WTC11 (cell line): ENCODE measurements at regions not wholly inside any gene's neighbourhood (a gene's known extent, or its start where the extent isn't known, plus 50 kb on each side); places are given as distances from the start of the nearest gene placed in this dataset.

Source experiments
- ATAC-seq: fragments of 200-7000 bp; cut with Tn5 transposase; 2 replicates; pipeline ENCODE4 v1.10.0; 2021; ENCODE audit warnings: mild to moderate bottlenecking, moderate library complexity
- CTCF ChIA-PET: fragments of 300-600 bp; sonication (Branson Sonifier 250); formaldehyde crosslinking; loops from one replicate; lab custom pipeline; 2021; ENCODE audit warnings: antibody characterized with exemption; lab: Charles Lee
- POLR2A ChIA-PET: fragments of 350-600 bp; sonication (Branson Sonifier 250); formaldehyde crosslinking; loops from one replicate; lab custom pipeline; 2021; ENCODE audit warnings: antibody characterized with exemption; lab: Charles Lee
- DNase-seq: peaks from one replicate; pipeline ENCODE4 v3.0.0; 2021; ENCODE audit warnings: low spot score
- H3K27ac Mint-ChIP-seq: 2 replicates; pipeline ENCODE4 v1.8.0; 2021; ENCODE audit warnings: mixed read lengths
- H3K27me3 Mint-ChIP-seq: 2 replicates; pipeline ENCODE4 v1.8.0; 2021; ENCODE audit warnings: low read depth, mild to moderate bottlenecking, moderate library complexity, mixed read lengths
- H3K36me3 Mint-ChIP-seq: 2 replicates; pipeline ENCODE4 v1.8.0; 2021; ENCODE audit warnings: mixed read lengths
- H3K4me1 Mint-ChIP-seq: 2 replicates; pipeline ENCODE4 v1.8.0; 2022; ENCODE audit warnings: mixed read lengths
- H3K4me3 Mint-ChIP-seq: 2 replicates; pipeline ENCODE4 v1.8.0; 2021; ENCODE audit warnings: mild to moderate bottlenecking, moderate library complexity, mixed read lengths
- H3K9me3 Mint-ChIP-seq: 2 replicates; pipeline ENCODE4 v1.8.0; 2021; ENCODE audit warnings: mixed read lengths
- CBFB ChIP-seq: sonication (generic); formaldehyde crosslinking; IDR thresholded peaks from 2 replicates; pipeline ENCODE4 v1.8.1; 2022; ENCODE audit warnings: mild to moderate bottlenecking, low read depth, missing genetic modification reagents
- ESRRA ChIP-seq: sonication (generic); formaldehyde crosslinking; IDR thresholded peaks from 2 replicates; pipeline ENCODE4 v1.8.1; 2022; ENCODE audit warnings: mild to moderate bottlenecking, missing genetic modification reagents, borderline replicate concordance
- FOXJ3 ChIP-seq: sonication (generic); formaldehyde crosslinking; IDR thresholded peaks from 2 replicates; pipeline ENCODE4 v1.9.0; 2021; ENCODE audit warnings: missing genetic modification reagents, mild to moderate bottlenecking, borderline replicate concordance
- FOXK1 ChIP-seq: sonication (generic); formaldehyde crosslinking; IDR thresholded peaks from 2 replicates; pipeline ENCODE4 v1.8.0; 2022; ENCODE audit warnings: mild to moderate bottlenecking, moderate library complexity, missing genetic modification reagents
- FOXP1 ChIP-seq: sonication (generic); formaldehyde crosslinking; IDR thresholded peaks from 2 replicates; pipeline ENCODE4 v1.8.0; 2022; ENCODE audit warnings: missing genetic modification reagents, mild to moderate bottlenecking, moderate library complexity, borderline replicate concordance
- HMGA2 ChIP-seq: fragments of 250-450 bp; sonication (Bioruptor Pico); IDR thresholded peaks from 2 replicates; pipeline ENCODE4 v1.4.0; 2021; ENCODE audit warnings: mild to moderate bottlenecking, moderate library complexity
- IRF2 ChIP-seq: sonication (generic); formaldehyde crosslinking; IDR thresholded peaks from 2 replicates; pipeline ENCODE4 v1.8.0; 2022; ENCODE audit warnings: low read depth, missing genetic modification reagents, borderline replicate concordance
- JAZF1 ChIP-seq: fragments of 250-450 bp; sonication (Bioruptor Pico); IDR thresholded peaks from 2 replicates; pipeline ENCODE4 v1.9.0; 2021; ENCODE audit warnings: moderate library complexity, mild to moderate bottlenecking, inconsistent platforms
- NFYB ChIP-seq: sonication (generic); formaldehyde crosslinking; conservative IDR thresholded peaks from 2 replicates; pipeline ENCODE4 v1.8.0; 2022; ENCODE audit warnings: low read depth, missing genetic modification reagents
- NR3C1 ChIP-seq: sonication (generic); formaldehyde crosslinking; conservative IDR thresholded peaks from 2 replicates; pipeline ENCODE4 v1.8.1; 2023; ENCODE audit warnings: low read depth, mild to moderate bottlenecking, missing genetic modification reagents
- TCF7 ChIP-seq: sonication (generic); formaldehyde crosslinking; IDR thresholded peaks from 2 replicates; pipeline ENCODE4 v1.8.0; 2022; ENCODE audit warnings: mild to moderate bottlenecking, low read depth, missing genetic modification reagents, moderate library complexity
- TEAD4 ChIP-seq: sonication (generic); formaldehyde crosslinking; IDR thresholded peaks from 2 replicates; pipeline ENCODE4 v1.8.0; 2022; ENCODE audit warnings: mild to moderate bottlenecking, missing genetic modification reagents
- TP53 ChIP-seq: sonication (generic); formaldehyde crosslinking; IDR thresholded peaks from 2 replicates; pipeline ENCODE4 v1.8.1; 2023; ENCODE audit warnings: mild to moderate bottlenecking, missing genetic modification reagents
- ZNF121 ChIP-seq: sonication (generic); formaldehyde crosslinking; IDR thresholded peaks from 2 replicates; pipeline ENCODE4 v1.8.0; 2023; ENCODE audit warnings: missing genetic modification reagents
- ZNF219 ChIP-seq: sonication (generic); formaldehyde crosslinking; IDR thresholded peaks from 2 replicates; pipeline ENCODE4 v1.8.0; 2023; ENCODE audit warnings: missing genetic modification reagents, mild to moderate bottlenecking, borderline replicate concordance
- ZNF232 ChIP-seq: sonication (generic); formaldehyde crosslinking; IDR thresholded peaks from 2 replicates; pipeline ENCODE4 v1.8.0; 2022; ENCODE audit warnings: mild to moderate bottlenecking, missing genetic modification reagents
- ZNF396 ChIP-seq: fragments of 250-450 bp; sonication (Bioruptor Pico); IDR thresholded peaks from 2 replicates; pipeline ENCODE4 v1.8.0; 2021; ENCODE audit warnings: mild to moderate bottlenecking, moderate library complexity, borderline replicate concordance
- ZNF416 ChIP-seq: fragments of 250-450 bp; sonication (Bioruptor Pico); IDR thresholded peaks from 2 replicates; pipeline ENCODE4 v1.9.0; 2021; ENCODE audit warnings: mild to moderate bottlenecking, inconsistent platforms
- ZNF423 ChIP-seq: fragments of 250-450 bp; sonication (Bioruptor Pico); IDR thresholded peaks from 2 replicates; pipeline ENCODE4 v2.1.2; 2022; ENCODE audit warnings: mild to moderate bottlenecking, moderate library complexity
- TF ChIP-seq, protein P1 (sequence below): fragments of 250-450 bp; sonication (Bioruptor Pico); IDR thresholded peaks from 2 replicates; pipeline ENCODE4 v1.9.0; 2021; ENCODE audit warnings: moderate library complexity, mild to moderate bottlenecking, inconsistent platforms, borderline replicate concordance
- TF ChIP-seq, protein P2 (sequence below): sonication (generic); formaldehyde crosslinking; IDR thresholded peaks from 2 replicates; pipeline ENCODE4 v1.8.1; 2023; ENCODE audit warnings: mild to moderate bottlenecking, missing genetic modification reagents, moderate library complexity
- TF ChIP-seq, protein P3 (sequence below): sonication (generic); formaldehyde crosslinking; IDR thresholded peaks from 2 replicates; pipeline ENCODE4 v1.8.0; 2022; ENCODE audit warnings: mild to moderate bottlenecking, missing genetic modification reagents
- TF ChIP-seq, protein P4 (sequence below): fragments of 200-600 bp; IDR thresholded peaks from 2 replicates; pipeline ENCODE4 v1.8.0; 2022; ENCODE audit warnings: antibody characterized with exemption
- TF ChIP-seq, protein P5 (sequence below): sonication (generic); formaldehyde crosslinking; IDR thresholded peaks from 2 replicates; pipeline ENCODE4 v1.8.1; 2023; ENCODE audit warnings: mild to moderate bottlenecking, missing genetic modification reagents
- TF ChIP-seq, protein P6 (sequence below): sonication (generic); formaldehyde crosslinking; IDR thresholded peaks from 2 replicates; pipeline ENCODE4 v1.8.0; 2023; ENCODE audit warnings: mild to moderate bottlenecking, missing genetic modification reagents
- TF ChIP-seq, protein P7 (sequence below): fragments of 250-450 bp; sonication (Bioruptor Pico); IDR thresholded peaks from 2 replicates; pipeline ENCODE4 v1.9.0; 2021; ENCODE audit warnings: mild to moderate bottlenecking

DNA sequence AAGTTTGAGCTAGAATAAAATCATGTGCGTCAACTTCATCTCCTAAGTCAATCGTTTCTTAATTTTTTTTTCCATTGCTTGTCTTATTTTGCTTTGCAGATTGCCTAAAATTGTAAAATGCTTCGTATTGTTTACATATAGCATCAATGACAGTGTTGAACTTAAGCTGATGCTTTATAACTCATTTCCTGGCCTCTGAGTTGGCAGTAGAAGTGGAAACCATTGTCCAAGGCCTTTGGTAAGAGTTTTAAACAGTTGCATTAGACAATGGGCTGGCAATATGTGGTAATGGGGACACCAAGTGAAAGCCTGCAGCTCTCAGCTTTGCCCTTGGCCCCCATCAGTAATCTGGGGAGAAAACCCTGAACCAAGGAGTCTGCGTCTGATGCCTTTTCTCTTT is 154.8 kb upstream of the GAS1 start:
- TF ChIP-seq ZNF219 (CRISPR knock-in tag) (no peak), HMGA2 (CRISPR knock-in tag) (no peak), ZNF121 (CRISPR knock-in tag) (no peak), CBFB (CRISPR knock-in tag) (no peak), JAZF1 (CRISPR knock-in tag) (no peak), FOXK1 (CRISPR knock-in tag) (no peak), IRF2 (CRISPR knock-in tag) (no peak), NFYB (CRISPR knock-in tag) (no peak), ZNF416 (no peak), TEAD4 (CRISPR knock-in tag) (no peak), ZNF396 (no peak), ZNF232 (no peak)
- TF ChIP-seq, protein P1, sequence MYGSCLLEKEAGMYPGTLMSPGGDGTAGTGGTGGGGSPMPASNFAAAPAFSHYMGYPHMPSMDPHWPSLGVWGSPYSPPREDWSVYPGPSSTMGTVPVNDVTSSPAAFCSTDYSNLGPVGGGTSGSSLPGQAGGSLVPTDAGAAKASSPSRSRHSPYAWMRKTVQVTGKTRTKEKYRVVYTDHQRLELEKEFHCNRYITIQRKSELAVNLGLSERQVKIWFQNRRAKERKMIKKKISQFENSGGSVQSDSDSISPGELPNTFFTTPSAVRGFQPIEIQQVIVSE (CRISPR knock-in tag) = no peak
- TF ChIP-seq, protein P2, sequence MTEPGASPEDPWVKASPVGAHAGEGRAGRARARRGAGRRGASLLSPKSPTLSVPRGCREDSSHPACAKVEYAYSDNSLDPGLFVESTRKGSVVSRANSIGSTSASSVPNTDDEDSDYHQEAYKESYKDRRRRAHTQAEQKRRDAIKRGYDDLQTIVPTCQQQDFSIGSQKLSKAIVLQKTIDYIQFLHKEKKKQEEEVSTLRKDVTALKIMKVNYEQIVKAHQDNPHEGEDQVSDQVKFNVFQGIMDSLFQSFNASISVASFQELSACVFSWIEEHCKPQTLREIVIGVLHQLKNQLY (CRISPR knock-in tag) = no peak
- TF ChIP-seq, protein P3, sequence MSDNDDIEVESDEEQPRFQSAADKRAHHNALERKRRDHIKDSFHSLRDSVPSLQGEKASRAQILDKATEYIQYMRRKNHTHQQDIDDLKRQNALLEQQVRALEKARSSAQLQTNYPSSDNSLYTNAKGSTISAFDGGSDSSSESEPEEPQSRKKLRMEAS (CRISPR knock-in tag) = no peak
- TF ChIP-seq, protein P4, sequence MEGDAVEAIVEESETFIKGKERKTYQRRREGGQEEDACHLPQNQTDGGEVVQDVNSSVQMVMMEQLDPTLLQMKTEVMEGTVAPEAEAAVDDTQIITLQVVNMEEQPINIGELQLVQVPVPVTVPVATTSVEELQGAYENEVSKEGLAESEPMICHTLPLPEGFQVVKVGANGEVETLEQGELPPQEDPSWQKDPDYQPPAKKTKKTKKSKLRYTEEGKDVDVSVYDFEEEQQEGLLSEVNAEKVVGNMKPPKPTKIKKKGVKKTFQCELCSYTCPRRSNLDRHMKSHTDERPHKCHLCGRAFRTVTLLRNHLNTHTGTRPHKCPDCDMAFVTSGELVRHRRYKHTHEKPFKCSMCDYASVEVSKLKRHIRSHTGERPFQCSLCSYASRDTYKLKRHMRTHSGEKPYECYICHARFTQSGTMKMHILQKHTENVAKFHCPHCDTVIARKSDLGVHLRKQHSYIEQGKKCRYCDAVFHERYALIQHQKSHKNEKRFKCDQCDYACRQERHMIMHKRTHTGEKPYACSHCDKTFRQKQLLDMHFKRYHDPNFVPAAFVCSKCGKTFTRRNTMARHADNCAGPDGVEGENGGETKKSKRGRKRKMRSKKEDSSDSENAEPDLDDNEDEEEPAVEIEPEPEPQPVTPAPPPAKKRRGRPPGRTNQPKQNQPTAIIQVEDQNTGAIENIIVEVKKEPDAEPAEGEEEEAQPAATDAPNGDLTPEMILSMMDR = no peak
- ChIA-PET POLR2A (no interaction called here), CTCF (interaction anchor here (0.7 kb wide), 1 partner anchor 154 kb away, joined by 3 read pairs; no protein-coding TSS in a partner anchor)
- no peak for DNase-seq
- H3K9me3 Mint-ChIP-seq = no peaks in the 10 kb centered on the region; the same call in 1 of the 2 replicates
- H3K4me1 Mint-ChIP-seq = peaks cover 7% of the 10 kb centered on the region
- ATAC-seq = no peak
- H3K4me3 Mint-ChIP-seq = no peak overlapping the region
- no peaks in the 10 kb centered on the region for H3K36me3 Mint-ChIP-seq
- no peaks in the 10 kb centered on the region; the same call in 1 of the 2 replicates for H3K27me3 Mint-ChIP-seq
- 0 out of 2 replicates have a peak overlapping the region, but pooled peaks have one; percentile 26 for H3K27ac Mint-ChIP-seq

DNA sequence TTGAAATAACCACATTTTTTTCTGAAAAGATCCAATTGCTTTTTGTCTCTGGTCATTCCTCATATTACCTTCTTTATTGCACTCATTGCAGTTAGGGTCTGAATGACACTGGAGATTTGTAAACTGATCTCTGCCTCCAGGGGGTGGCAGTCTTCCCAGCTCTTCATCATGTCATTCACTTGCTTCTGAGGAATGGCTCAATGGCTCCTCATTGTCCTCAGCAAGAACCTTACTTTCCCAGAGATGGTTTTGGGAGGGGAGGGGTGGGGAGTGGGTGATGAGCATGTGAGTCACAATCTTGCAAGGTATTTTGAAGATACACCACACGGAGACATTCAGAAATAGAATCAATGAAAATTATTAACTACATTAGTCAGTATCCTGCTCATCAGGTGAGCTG is 159.8 kb upstream of the GAS1 start:
- peaks cover 9% of the 10 kb centered on the region; the same call in 1 of the 2 replicates for H3K36me3 Mint-ChIP-seq
- ChIA-PET CTCF (interaction anchor here (0.6 to 1.8 kb wide), 12 partner anchors 10 to 892 kb away, joined by 3 to 9 read pairs (median 4); partner anchors contain the start of gene GAS1), POLR2A (interaction anchor here (0.7 to 1.1 kb wide), 3 partner anchors 8 to 531 kb away, joined by 4 to 6 read pairs (median 5); no protein-coding TSS in a partner anchor)
- H3K27ac Mint-ChIP-seq = no peak overlapping the region
- H3K4me1 Mint-ChIP-seq = peaks cover 7% of the 10 kb centered on the region
- H3K27me3 Mint-ChIP-seq = no peaks in the 10 kb centered on the region; the same call in 1 of the 2 replicates
- DNase-seq (peak; percentile 33), ATAC-seq (peak; percentile 88)
- H3K9me3 Mint-ChIP-seq = peaks cover 19% of the 10 kb centered on the region
- H3K4me3 Mint-ChIP-seq = no peak overlapping the region
- TF ChIP-seq, protein P5, sequence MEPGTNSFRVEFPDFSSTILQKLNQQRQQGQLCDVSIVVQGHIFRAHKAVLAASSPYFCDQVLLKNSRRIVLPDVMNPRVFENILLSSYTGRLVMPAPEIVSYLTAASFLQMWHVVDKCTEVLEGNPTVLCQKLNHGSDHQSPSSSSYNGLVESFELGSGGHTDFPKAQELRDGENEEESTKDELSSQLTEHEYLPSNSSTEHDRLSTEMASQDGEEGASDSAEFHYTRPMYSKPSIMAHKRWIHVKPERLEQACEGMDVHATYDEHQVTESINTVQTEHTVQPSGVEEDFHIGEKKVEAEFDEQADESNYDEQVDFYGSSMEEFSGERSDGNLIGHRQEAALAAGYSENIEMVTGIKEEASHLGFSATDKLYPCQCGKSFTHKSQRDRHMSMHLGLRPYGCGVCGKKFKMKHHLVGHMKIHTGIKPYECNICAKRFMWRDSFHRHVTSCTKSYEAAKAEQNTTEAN = no peak
- TF ChIP-seq TP53 (CRISPR knock-in tag) = no peak
- TF ChIP-seq, protein P3 (CRISPR knock-in tag) = no peak
- no peak for TF ChIP-seq FOXJ3 (CRISPR knock-in tag)
- TF ChIP-seq, protein P6, sequence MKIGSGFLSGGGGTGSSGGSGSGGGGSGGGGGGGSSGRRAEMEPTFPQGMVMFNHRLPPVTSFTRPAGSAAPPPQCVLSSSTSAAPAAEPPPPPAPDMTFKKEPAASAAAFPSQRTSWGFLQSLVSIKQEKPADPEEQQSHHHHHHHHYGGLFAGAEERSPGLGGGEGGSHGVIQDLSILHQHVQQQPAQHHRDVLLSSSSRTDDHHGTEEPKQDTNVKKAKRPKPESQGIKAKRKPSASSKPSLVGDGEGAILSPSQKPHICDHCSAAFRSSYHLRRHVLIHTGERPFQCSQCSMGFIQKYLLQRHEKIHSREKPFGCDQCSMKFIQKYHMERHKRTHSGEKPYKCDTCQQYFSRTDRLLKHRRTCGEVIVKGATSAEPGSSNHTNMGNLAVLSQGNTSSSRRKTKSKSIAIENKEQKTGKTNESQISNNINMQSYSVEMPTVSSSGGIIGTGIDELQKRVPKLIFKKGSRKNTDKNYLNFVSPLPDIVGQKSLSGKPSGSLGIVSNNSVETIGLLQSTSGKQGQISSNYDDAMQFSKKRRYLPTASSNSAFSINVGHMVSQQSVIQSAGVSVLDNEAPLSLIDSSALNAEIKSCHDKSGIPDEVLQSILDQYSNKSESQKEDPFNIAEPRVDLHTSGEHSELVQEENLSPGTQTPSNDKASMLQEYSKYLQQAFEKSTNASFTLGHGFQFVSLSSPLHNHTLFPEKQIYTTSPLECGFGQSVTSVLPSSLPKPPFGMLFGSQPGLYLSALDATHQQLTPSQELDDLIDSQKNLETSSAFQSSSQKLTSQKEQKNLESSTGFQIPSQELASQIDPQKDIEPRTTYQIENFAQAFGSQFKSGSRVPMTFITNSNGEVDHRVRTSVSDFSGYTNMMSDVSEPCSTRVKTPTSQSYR (CRISPR knock-in tag) = no peak
- no peak for TF ChIP-seq NR3C1 (CRISPR knock-in tag)
- TF ChIP-seq FOXP1 = no peak
- TF ChIP-seq ESRRA (CRISPR knock-in tag) = no peak
- TF ChIP-seq TCF7 (CRISPR knock-in tag) = no peak
- TF ChIP-seq, protein P7, sequence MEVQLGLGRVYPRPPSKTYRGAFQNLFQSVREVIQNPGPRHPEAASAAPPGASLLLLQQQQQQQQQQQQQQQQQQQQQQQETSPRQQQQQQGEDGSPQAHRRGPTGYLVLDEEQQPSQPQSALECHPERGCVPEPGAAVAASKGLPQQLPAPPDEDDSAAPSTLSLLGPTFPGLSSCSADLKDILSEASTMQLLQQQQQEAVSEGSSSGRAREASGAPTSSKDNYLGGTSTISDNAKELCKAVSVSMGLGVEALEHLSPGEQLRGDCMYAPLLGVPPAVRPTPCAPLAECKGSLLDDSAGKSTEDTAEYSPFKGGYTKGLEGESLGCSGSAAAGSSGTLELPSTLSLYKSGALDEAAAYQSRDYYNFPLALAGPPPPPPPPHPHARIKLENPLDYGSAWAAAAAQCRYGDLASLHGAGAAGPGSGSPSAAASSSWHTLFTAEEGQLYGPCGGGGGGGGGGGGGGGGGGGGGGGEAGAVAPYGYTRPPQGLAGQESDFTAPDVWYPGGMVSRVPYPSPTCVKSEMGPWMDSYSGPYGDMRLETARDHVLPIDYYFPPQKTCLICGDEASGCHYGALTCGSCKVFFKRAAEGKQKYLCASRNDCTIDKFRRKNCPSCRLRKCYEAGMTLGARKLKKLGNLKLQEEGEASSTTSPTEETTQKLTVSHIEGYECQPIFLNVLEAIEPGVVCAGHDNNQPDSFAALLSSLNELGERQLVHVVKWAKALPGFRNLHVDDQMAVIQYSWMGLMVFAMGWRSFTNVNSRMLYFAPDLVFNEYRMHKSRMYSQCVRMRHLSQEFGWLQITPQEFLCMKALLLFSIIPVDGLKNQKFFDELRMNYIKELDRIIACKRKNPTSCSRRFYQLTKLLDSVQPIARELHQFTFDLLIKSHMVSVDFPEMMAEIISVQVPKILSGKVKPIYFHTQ (CRISPR knock-in tag) = no peak
- TF ChIP-seq ZNF423 (CRISPR knock-in tag) = no peak
